IMR-90 (cell line): ENCODE measurements at regions not wholly inside any gene's neighbourhood (a gene's known extent, or its start where the extent isn't known, plus 50 kb on each side); places are given as distances from the start of the nearest gene placed in this dataset.

Experiments used
- ATAC-seq: fragments of 200-7000 bp; cut with Tn5 transposase; 2 replicates; pipeline ENCODE4 v1.9.1; 2020; ENCODE audit warnings: low read depth, mild to moderate bottlenecking, moderate library complexity
- BruUV-seq: library from RNA; stranded (reverse); fragments of 400-500 nt; replicated peaks from 2 replicates; lab custom pipeline; 2021; lab: Mats Ljungman, UMichigan
- CTCF ChIA-PET: fragments of 300-600 bp; formaldehyde crosslinking; extraction: SDS; loops from one replicate; lab custom pipeline; 2021; ENCODE audit warnings: antibody characterized with exemption; lab: Yijun Ruan, JAX
- POLR2A ChIA-PET: fragments of 300-600 bp; sonication (Branson Sonifier 250); formaldehyde crosslinking; loops from one replicate; lab custom pipeline; 2022; ENCODE audit warnings: antibody characterized with exemption; ENCODE audit not compliant: unreplicated experiment; lab: Charles Lee
- DNase-seq: peaks from one replicate; pipeline ENCODE4 v3.0.0; 2013
- H2AFZ ChIP-seq: replicated peaks from 2 replicates; pipeline ENCODE3; 2013; ENCODE audit warnings: low read length, mild to moderate bottlenecking; ENCODE audit not compliant: poor library complexity
- H2AK5ac ChIP-seq: 2 replicates; pipeline ENCODE4 v1.6.1; 2013; ENCODE audit warnings: low read depth, low read length, inconsistent platforms
- H2AK9ac ChIP-seq: replicated peaks from 2 replicates; pipeline ENCODE3; 2013; ENCODE audit warnings: mild to moderate bottlenecking, low read depth, low read length, moderate library complexity; ENCODE audit not compliant: poor library complexity
- H2BK120ac ChIP-seq: 2 replicates; pipeline ENCODE4 v1.6.1; 2013; ENCODE audit warnings: low read depth, low read length, inconsistent platforms
- H2BK15ac ChIP-seq: 3 replicates; pipeline ENCODE4 v1.6.1; 2013; ENCODE audit warnings: low read depth, low read length, inconsistent platforms
- H2BK20ac ChIP-seq: 2 replicates; pipeline ENCODE4 v1.6.1; 2013; ENCODE audit warnings: low read depth, mild to moderate bottlenecking, inconsistent platforms, low read length, moderate library complexity
- H2BK5ac ChIP-seq: 2 replicates; pipeline ENCODE4 v1.6.1; 2013; ENCODE audit warnings: mild to moderate bottlenecking, low read depth, low read length, inconsistent platforms; ENCODE audit not compliant: poor library complexity, severe bottlenecking
- H3K14ac ChIP-seq: replicated peaks from 2 replicates; pipeline ENCODE4 v1.6.1; 2013; ENCODE audit warnings: low read depth, low read length, inconsistent platforms
- H3K18ac ChIP-seq: 2 replicates; pipeline ENCODE4 v1.6.1; 2013; ENCODE audit warnings: low read depth, low read length, control low read depth
- H3K23ac ChIP-seq: 2 replicates; pipeline ENCODE4 v1.6.1; 2013; ENCODE audit warnings: low read depth, low read length, inconsistent platforms
- H3K27ac ChIP-seq: 2 replicates; pipeline ENCODE4 v1.5.1; 2013; ENCODE audit warnings: mild to moderate bottlenecking, control low read depth, low read length; ENCODE audit not compliant: insufficient read depth
- H3K27me3 ChIP-seq: 2 replicates; pipeline ENCODE4 v1.6.1; 2013; ENCODE audit warnings: low read length; ENCODE audit not compliant: control insufficient read depth, insufficient read depth
- H3K36me3 ChIP-seq: 2 replicates; pipeline ENCODE4 v1.6.1; 2013; ENCODE audit warnings: low read length, mixed read lengths; ENCODE audit not compliant: control insufficient read depth, insufficient read depth
- H3K4ac ChIP-seq: 2 replicates; pipeline ENCODE4 v1.6.1; 2013; ENCODE audit warnings: low read depth, low read length, inconsistent platforms
- H3K4me1 ChIP-seq: 2 replicates; pipeline ENCODE4 v1.6.1; 2013; ENCODE audit warnings: low read length, mixed read lengths; ENCODE audit not compliant: control insufficient read depth, insufficient read depth
- H3K4me2 ChIP-seq: 2 replicates; pipeline ENCODE4 v1.6.1; 2013; ENCODE audit warnings: low read depth, mild to moderate bottlenecking, control low read depth, low read length, moderate library complexity
- H3K4me3 ChIP-seq: 2 replicates; pipeline ENCODE4 v1.5.1; 2013; ENCODE audit warnings: low read depth, mild to moderate bottlenecking, control low read depth, low read length, moderate library complexity; ENCODE audit not compliant: insufficient read depth
- H3K56ac ChIP-seq: 2 replicates; pipeline ENCODE4 v1.6.1; 2013; ENCODE audit warnings: low read length, inconsistent platforms; ENCODE audit not compliant: insufficient read depth; ENCODE audit errors: extremely low read depth
- H3K79me1 ChIP-seq, 2 experiments: 2 replicates each; pipeline ENCODE4 v1.6.1; 2013; ENCODE audit warnings: low read length in 2 of 2, inconsistent platforms in 1 of 2, low read depth in 1 of 2
- H3K9ac ChIP-seq: 2 replicates; pipeline ENCODE4 v1.6.1; 2013; ENCODE audit warnings: low read depth, low read length, control low read depth
- H3K9me1 ChIP-seq: 2 replicates; pipeline ENCODE4 v1.6.1; 2013; ENCODE audit warnings: low read length, inconsistent platforms; ENCODE audit not compliant: insufficient read depth
- H3K9me3 ChIP-seq: 2 replicates; pipeline ENCODE4 v1.6.1; 2013; ENCODE audit warnings: low read length; ENCODE audit not compliant: control insufficient read depth, insufficient read depth
- H4K20me1 ChIP-seq: 2 replicates; pipeline ENCODE4 v1.6.1; 2013; ENCODE audit warnings: low read length, inconsistent platforms; ENCODE audit not compliant: insufficient read depth
- H4K5ac ChIP-seq: 2 replicates; pipeline ENCODE4 v1.6.1; 2013; ENCODE audit warnings: mild to moderate bottlenecking, low read depth, low read length, control low read depth
- H4K8ac ChIP-seq, 2 experiments: 2 replicates each; pipeline ENCODE4 v1.6.1; 2013; ENCODE audit warnings: low read depth in 2 of 2, low read length in 2 of 2, control low read depth in 1 of 2, inconsistent platforms in 1 of 2
- H4K91ac ChIP-seq: 2 replicates; pipeline ENCODE4 v1.6.1; 2013; ENCODE audit warnings: low read depth, low read length, inconsistent platforms; ENCODE audit not compliant: insufficient read depth
- BHLHE40 ChIP-seq: fragments of 150-350 bp; IDR thresholded peaks from 2 replicates; pipeline ENCODE4 v1.6.1; 2016; ENCODE audit warnings: mild to moderate bottlenecking, low read depth, low read length
- CEBPB ChIP-seq: IDR thresholded peaks from 2 replicates; pipeline ENCODE4 v1.6.1; 2012; ENCODE audit warnings: low read depth, low read length, improper control_type of control experiment
- CHD1 ChIP-seq: IDR thresholded peaks from 2 replicates; pipeline ENCODE4 v1.6.1; 2012; ENCODE audit warnings: low read depth, low read length, improper control_type of control experiment
- ELK1 ChIP-seq: fragments of 150-350 bp; IDR thresholded peaks from 2 replicates; pipeline ENCODE4 v1.6.1; 2016; ENCODE audit warnings: low read depth, mild to moderate bottlenecking, low read length, moderate library complexity, borderline replicate concordance
- MAFK ChIP-seq: IDR thresholded peaks from 2 replicates; pipeline ENCODE4 v1.6.1; 2012; ENCODE audit warnings: low read depth, low read length, improper control_type of control experiment
- MAZ ChIP-seq: IDR thresholded peaks from 2 replicates; pipeline ENCODE4 v1.6.1; 2012; ENCODE audit warnings: low read depth, mild to moderate bottlenecking, low read length, improper control_type of control experiment, moderate library complexity, borderline replicate concordance
- MXI1 ChIP-seq: IDR thresholded peaks from 2 replicates; pipeline ENCODE4 v1.6.1; 2012; ENCODE audit warnings: low read depth, mild to moderate bottlenecking, low read length, moderate library complexity, borderline replicate concordance
- POLR2A ChIP-seq: IDR thresholded peaks from 2 replicates; pipeline ENCODE4 v1.6.1; 2012; ENCODE audit warnings: mild to moderate bottlenecking, low read depth, low read length
- RCOR1 ChIP-seq: IDR thresholded peaks from 2 replicates; pipeline ENCODE4 v1.6.1; 2012; ENCODE audit warnings: mild to moderate bottlenecking, low read length, improper control_type of control experiment; ENCODE audit not compliant: insufficient replicate concordance
- RFX5 ChIP-seq: IDR thresholded peaks from 2 replicates; pipeline ENCODE4 v1.8.0; 2012; ENCODE audit warnings: low read depth, mild to moderate bottlenecking, low read length, moderate library complexity
- SMC3 ChIP-seq: fragments of 150-350 bp; IDR thresholded peaks from 2 replicates; pipeline ENCODE4 v1.6.1; 2016; ENCODE audit warnings: low read depth, mild to moderate bottlenecking, antibody characterized with exemption, low read length, moderate library complexity
- WGBS, 2 experiments: methylation state at CpG; one replicate each; pipeline versions ENCODE4 v1.1.5 to v1.1.7; 2013; ENCODE audit warnings: missing lambda C conversion rate in 2 of 2; ENCODE audit not compliant: insufficient read length in 1 of 2; ENCODE audit errors: extremely low coverage in 2 of 2; 5-methylcytosine and 5-hydroxymethylcytosine counted together
- dilution Hi-C: fragments of 300-500 bp; cut with HindIII; formaldehyde crosslinking; loops from one replicate; pipeline ENCODE4 v1.14.3; 2018; ENCODE audit warnings: low sequenced_read_pairs; ENCODE audit not compliant: unreplicated experiment
- in situ Hi-C: fragments of 300-500 bp; cut with MboI; formaldehyde crosslinking; loops from 3 replicates; pipeline ENCODE4 v1.14.3; 2019; ENCODE audit warnings: low sequenced_read_pairs, inconsistent platforms, mixed read lengths
- intact Hi-C: fragments of 100-400 bp; cut with micrococcal nuclease; formaldehyde crosslinking; loops from 2 replicates; pipeline ENCODE4 v1.10.0; 2022

- Histone ChIP-seq H2BK5ac (no peak overlapping the region), H2AK9ac (no peak overlapping the region), H3K4me2 (no peak overlapping the region), H3K4me1 (peaks cover 2% of the 10 kb centered on the region), H3K18ac (no peak overlapping the region), H4K5ac (no peak overlapping the region), H3K9me1 (no peaks in the 10 kb centered on the region), H3K23ac (no peak overlapping the region), H4K20me1 (no peaks in the 10 kb centered on the region), H2AFZ (no peak overlapping the region), H3K4ac (no peak overlapping the region), H3K79me1 (no peaks in the 10 kb centered on the region), H3K56ac (no peak overlapping the region), H4K91ac (no peak overlapping the region), H2BK20ac (no peak overlapping the region), H2AK5ac (no peak overlapping the region), H3K36me3 (no peaks in the 10 kb centered on the region), H3K4me3 (no peak overlapping the region), H3K9me3 (no peaks in the 10 kb centered on the region), H3K14ac (no peak overlapping the region), H2BK15ac (no peak overlapping the region), H3K27me3 (peaks cover 5% of the 10 kb centered on the region), H3K9ac (no peak overlapping the region), H3K27ac (no peak overlapping the region), H2BK120ac (no peak overlapping the region), H4K8ac (no peak overlapping the region)
- TF ChIP-seq BHLHE40 (no peak), ELK1 (no peak), MAZ (no peak), CEBPB (no peak), SMC3 (no peak), POLR2A (no peak), CHD1 (no peak), MAFK (no peak), RCOR1 (no peak), RFX5 (no peak), MXI1 (no peak)
- ChIA-PET POLR2A (no interaction called here), CTCF (no interaction called here)
- DNase-seq (no peak), ATAC-seq (no peak)
- dilution Hi-C loops (no loop called here), in situ Hi-C loops (no loop called here), intact Hi-C loops (no loop called here)
- BruUV-seq, result no TSS peak
- 80% methylated on average over 1 of the region's 5 CpGs; no CpG with 5 or more reads in 1 of the 2 experiments for WGBS, 2 experiments
Observed at GRCh38 chr1:232873412-232873811, 68.2 kb downstream of the MAP10 start.
